Activated B cell treated with CpG ODN at 0.5 μM for 24 hours (primary cell): ENCODE measurements at regions not wholly inside any gene's neighbourhood (a gene's known extent, or its start where the extent isn't known, plus 50 kb on each side); places are given as distances from the start of the nearest gene placed in this dataset.

Experiments
- ATAC-seq: fragments of 200-7000 bp; cut with Tn5 transposase; one replicate; pipeline ENCODE4 v1.10.0; 2021; ENCODE audit warnings: low read depth, mild to moderate bottlenecking, moderate library complexity
- CTCF ChIA-PET: fragments of 350-600 bp; sonication (Branson Sonifier 250); formaldehyde crosslinking; loops from one replicate; lab custom pipeline; 2021; ENCODE audit warnings: antibody characterized with exemption; lab: Charles Lee
- POLR2A ChIA-PET: fragments of 350-600 bp; sonication (Branson Sonifier 250); formaldehyde crosslinking; loops from one replicate; lab custom pipeline; 2021; ENCODE audit warnings: antibody characterized with exemption; lab: Charles Lee
- DNase-seq: peaks from one replicate; pipeline ENCODE4 v3.0.0; 2022
- H3K27ac Mint-ChIP-seq: one replicate; pipeline ENCODE4 v1.8.0; 2020; ENCODE audit warnings: mixed read lengths
- H3K27me3 Mint-ChIP-seq: one replicate; pipeline ENCODE4 v1.8.0; 2021; ENCODE audit warnings: mixed read lengths
- H3K36me3 Mint-ChIP-seq: one replicate; pipeline ENCODE4 v1.8.0; 2021; ENCODE audit warnings: low read depth, mixed read lengths
- H3K4me1 Mint-ChIP-seq: one replicate; pipeline ENCODE4 v1.8.0; 2021; ENCODE audit warnings: mixed read lengths
- H3K4me3 Mint-ChIP-seq: one replicate; pipeline ENCODE4 v1.8.0; 2020; ENCODE audit warnings: mild to moderate bottlenecking, mixed read lengths
- H3K9me3 Mint-ChIP-seq: one replicate; pipeline ENCODE4 v1.8.0; 2020; ENCODE audit warnings: mixed read lengths
- CTCF ChIP-seq: fragments of 200-600 bp; IDR thresholded peaks from one replicate; pipeline ENCODE4 v1.8.0; 2022; ENCODE audit warnings: antibody characterized with exemption, mild to moderate bottlenecking
- intact Hi-C: fragments of 100-400 bp; cut with micrococcal nuclease; formaldehyde crosslinking; loops from one replicate; pipeline ENCODE4 v1.15.1; 2024

- CTCF ChIA-PET: no interaction called here
- ATAC-seq: no peak
Measured at GRCh38 chr7:153472516-153472915, 579.7 kb upstream of the DPP6 start.

GRCh38 chr7:153473185-153473584, 579.0 kb upstream of the DPP6 start:
- DNase-seq (no peak), ATAC-seq (no peak)
- H3K9me3 Mint-ChIP-seq: no peaks in the 10 kb centered on the region
- ChIA-PET POLR2A (no interaction called here), CTCF (no interaction called here)
- H3K27me3 Mint-ChIP-seq: no peaks in the 10 kb centered on the region
- no peaks in the 10 kb centered on the region for H3K36me3 Mint-ChIP-seq
- no peaks in the 10 kb centered on the region for H3K4me1 Mint-ChIP-seq
- intact Hi-C loops: no loop called here
- no peak overlapping the region for H3K4me3 Mint-ChIP-seq
- no peak overlapping the region for H3K27ac Mint-ChIP-seq
- no peak for TF ChIP-seq CTCF

More at GRCh38 chr7:153472516-153472915, 579.7 kb upstream of the DPP6 start:
- no peaks in the 10 kb centered on the region for H3K4me1 Mint-ChIP-seq
- H3K36me3 Mint-ChIP-seq: no peaks in the 10 kb centered on the region
- H3K27me3 Mint-ChIP-seq: no peaks in the 10 kb centered on the region
- H3K27ac Mint-ChIP-seq: no peak overlapping the region
- POLR2A ChIA-PET: no interaction called here
- intact Hi-C loops: no loop called here
- no peak for DNase-seq
- no peak for TF ChIP-seq CTCF
- no peak overlapping the region for H3K4me3 Mint-ChIP-seq
- no peaks in the 10 kb centered on the region for H3K9me3 Mint-ChIP-seq

- H3K27me3 Mint-ChIP-seq: no peaks in the 10 kb centered on the region
- ATAC-seq: no peak
- no peaks in the 10 kb centered on the region for H3K36me3 Mint-ChIP-seq
- H3K4me1 Mint-ChIP-seq: no peaks in the 10 kb centered on the region
- POLR2A ChIA-PET: no interaction called here
- peaks cover 4% of the 10 kb centered on the region for H3K9me3 Mint-ChIP-seq
- TF ChIP-seq CTCF: no peak
- CTCF ChIA-PET: no interaction called here
- intact Hi-C loops: no loop called here
- no peak for DNase-seq
- no peak overlapping the region for H3K4me3 Mint-ChIP-seq
- H3K27ac Mint-ChIP-seq: no peak overlapping the region
Measured at GRCh38 chr7:153475239-153475638, 577.0 kb upstream of the DPP6 start.

- CTCF ChIA-PET: no interaction called here
- no peaks in the 10 kb centered on the region for H3K27me3 Mint-ChIP-seq
- peaks cover 6% of the 10 kb centered on the region for H3K9me3 Mint-ChIP-seq
- intact Hi-C loops: no loop called here
- H3K4me1 Mint-ChIP-seq: no peaks in the 10 kb centered on the region
- no peak for DNase-seq
- H3K4me3 Mint-ChIP-seq: no peak overlapping the region
- H3K36me3 Mint-ChIP-seq: no peaks in the 10 kb centered on the region
- POLR2A ChIA-PET: no interaction called here
- ATAC-seq: no peak
- no peak overlapping the region for H3K27ac Mint-ChIP-seq
- no peak for TF ChIP-seq CTCF
Measured at GRCh38 chr7:153476166-153476565, 576.0 kb upstream of the DPP6 start.

GRCh38 chr7:153496257-153496656, 555.9 kb upstream of the DPP6 start:
- H3K27me3 Mint-ChIP-seq: no peaks in the 10 kb centered on the region
- CTCF ChIA-PET: no interaction called here

More at GRCh38 chr7:153496257-153496656, 555.9 kb upstream of the DPP6 start:
- Mint-ChIP-seq H3K4me3 (no peak overlapping the region), H3K9me3 (peaks cover 17% of the 10 kb centered on the region), H3K4me1 (no peaks in the 10 kb centered on the region), H3K36me3 (no peaks in the 10 kb centered on the region), H3K27ac (no peak overlapping the region)
- DNase-seq (no peak), ATAC-seq (no peak)
- POLR2A ChIA-PET: no interaction called here
- intact Hi-C loops: no loop called here
- TF ChIP-seq CTCF: no peak
